ENCODE measurements at regions not wholly inside any gene's neighbourhood (a gene's known extent, or its start where the extent isn't known, plus 50 kb on each side); places are given as distances from the start of the nearest gene placed in this dataset.

- no peak for TF ChIP-seq CTCF (IDR thresholded peaks at IDR 0.05; ENCODE audit: low read length)
- no peak for TF ChIP-seq EZH2 (optimal IDR thresholded peaks at IDR 0.05; ENCODE audit: low read depth, low read length)
- TF ChIP-seq EZH2phosphoT487 (IDR thresholded peaks at IDR 0.05; ENCODE audit: low read length): no peak
Measured at GRCh38 chr2:8369522-8369921, 312.3 kb upstream of the ID2 start.
